DLD1 (cell line): ENCODE measurements at regions not wholly inside any gene's neighbourhood (a gene's known extent, or its start where the extent isn't known, plus 50 kb on each side); places are given as distances from the start of the nearest gene placed in this dataset.

Experiments used
- in situ Hi-C: cut with HindIII; loops from 2 replicates; pipeline ENCODE4 v1.10.0; 2017; ENCODE audit warnings: low sequenced_read_pairs

DNA sequence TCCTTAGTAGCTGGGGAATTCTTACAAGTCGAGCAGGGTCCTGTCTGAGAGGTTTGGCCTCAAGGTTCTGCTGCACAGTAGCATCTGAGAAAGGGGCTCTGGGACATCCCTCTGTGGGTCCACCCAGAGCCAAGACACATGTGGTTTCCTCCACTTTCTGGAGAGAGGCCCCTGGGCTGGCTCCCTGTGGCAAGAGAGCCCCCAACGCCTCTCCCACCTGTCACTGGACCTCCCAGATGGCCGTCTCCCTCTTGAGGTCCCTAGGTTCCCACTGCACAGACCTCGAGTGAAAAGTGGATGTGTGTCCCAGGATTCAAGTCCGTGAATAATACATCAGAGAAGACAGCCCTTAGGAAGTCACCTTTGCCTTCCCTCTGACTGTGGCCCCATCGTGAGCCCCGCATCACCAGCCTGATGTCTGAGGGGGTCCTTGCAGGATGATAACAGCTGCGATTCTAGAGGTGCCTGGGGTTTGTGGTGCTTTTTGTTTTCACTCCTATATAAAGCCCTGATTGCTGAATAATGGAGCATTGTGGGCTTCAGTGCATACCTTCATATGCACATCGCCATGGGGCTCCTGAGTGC is 319.0 kb downstream of the GLRX3 start:
- in situ Hi-C loops: no loop called here

DNA sequence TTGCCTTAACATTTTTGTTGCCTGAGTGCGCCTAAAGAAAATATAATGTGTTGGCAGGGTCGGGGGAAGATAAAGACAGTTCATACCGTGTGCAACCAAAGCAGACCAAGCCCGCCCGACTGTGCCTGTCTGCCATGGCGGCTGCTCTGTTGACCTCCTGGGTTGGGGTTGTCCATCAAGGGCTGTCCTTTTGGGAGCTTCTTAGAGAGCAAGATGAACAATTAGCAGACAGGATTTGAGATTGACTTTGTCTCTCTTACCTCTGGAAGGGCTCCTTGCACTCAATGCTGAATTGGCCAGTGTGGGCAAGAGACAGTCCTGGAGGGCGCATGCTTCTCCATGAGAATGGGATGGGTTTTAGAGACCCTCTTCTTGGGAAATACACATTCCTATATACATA is 319.6 kb downstream of the GLRX3 start:
- in situ Hi-C loops: no loop called here

DNA sequence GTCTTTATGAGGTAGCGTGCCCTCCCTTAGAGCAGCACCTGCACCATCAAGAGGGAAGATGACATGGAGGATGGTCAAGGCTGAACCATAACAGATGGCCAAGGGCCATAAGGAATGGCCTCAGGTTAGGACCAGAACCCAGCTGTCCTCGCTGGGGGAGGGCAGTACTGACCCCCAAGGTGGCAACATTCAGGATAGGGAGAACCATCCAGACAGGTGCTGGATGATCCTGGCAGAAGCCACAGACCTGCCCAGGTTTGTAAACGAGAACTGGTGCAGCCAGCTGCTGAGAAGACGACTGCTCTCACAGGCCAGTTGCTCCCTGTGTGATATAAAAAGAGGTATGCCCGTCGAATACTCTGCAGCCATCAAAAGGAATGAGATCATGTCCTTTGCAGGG is 320.4 kb downstream of the GLRX3 start:
- in situ Hi-C loops: no loop called here

DNA sequence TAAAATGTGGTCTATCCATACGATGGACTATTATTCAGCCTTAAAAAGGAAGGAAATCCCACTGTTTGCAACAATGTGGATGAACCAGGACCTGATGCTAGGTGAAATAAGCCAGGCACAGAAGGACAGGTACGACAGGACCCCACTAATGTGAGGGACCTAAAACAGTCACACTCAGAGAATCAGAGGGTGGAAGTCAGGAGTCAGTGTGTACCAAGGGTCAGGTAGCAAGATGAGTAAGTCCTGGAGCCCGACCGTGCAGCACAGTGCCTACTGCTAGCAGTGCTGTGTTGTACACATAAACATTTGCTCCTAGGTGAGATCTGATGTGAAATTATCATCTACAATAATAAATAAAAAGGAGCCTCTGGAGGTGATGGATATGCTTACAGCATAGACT is 322.3 kb downstream of the GLRX3 start:
- in situ Hi-C loops: no loop called here

DNA sequence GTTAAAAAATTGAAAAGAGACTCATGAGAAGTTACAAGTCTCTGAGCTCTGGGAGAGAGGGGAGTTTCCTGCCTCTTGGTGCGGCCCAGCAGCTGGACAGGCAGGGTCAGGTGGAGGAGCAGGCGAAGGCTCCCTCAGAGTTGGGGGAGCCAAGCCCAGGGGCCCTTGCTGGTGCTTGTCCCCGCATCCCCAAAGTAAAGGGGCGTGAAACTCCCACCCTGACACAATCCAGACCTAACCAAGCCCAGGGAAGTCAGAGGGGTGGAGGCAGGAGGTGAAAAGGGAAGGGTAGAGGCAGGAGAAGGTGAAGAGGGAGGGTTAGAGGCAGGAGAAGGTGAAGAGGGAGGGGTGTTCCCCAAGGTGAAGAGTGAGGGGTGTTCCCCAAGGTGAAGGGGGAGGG is 322.8 kb downstream of the GLRX3 start:
- in situ Hi-C loops: no loop called here

DNA sequence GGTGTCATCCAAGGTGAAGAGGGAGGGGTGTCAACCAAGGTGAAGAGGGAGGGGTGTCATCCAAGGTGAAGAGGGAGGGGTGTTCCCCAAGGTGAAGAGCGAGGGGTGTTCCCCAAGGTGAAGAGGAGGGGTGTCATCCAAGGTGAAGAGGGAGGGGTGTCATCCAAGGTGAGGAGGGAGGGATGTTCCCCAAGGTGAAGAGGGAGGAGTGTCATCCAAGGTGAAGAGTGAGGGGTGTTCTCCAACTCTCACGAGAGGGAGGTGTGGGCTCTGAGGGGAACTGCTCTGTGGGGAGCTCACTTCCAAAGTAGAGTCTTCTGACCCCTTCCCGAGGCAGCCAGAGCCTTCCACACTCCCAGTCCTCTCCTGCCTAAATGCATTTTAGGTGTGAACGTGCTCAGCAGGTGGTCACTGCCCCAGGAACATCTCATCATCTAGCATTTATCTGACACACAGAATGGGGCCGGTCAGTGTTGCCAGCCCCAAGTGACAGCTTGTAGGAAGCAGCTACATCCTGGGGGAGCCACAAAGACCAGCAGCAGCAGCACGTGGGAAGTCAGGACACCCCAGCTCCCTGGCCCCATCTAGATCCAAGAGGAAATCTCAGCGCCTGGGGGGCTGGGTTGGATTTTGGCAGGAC is 323.8 kb downstream of the GLRX3 start:
- in situ Hi-C loops: no loop called here

DNA sequence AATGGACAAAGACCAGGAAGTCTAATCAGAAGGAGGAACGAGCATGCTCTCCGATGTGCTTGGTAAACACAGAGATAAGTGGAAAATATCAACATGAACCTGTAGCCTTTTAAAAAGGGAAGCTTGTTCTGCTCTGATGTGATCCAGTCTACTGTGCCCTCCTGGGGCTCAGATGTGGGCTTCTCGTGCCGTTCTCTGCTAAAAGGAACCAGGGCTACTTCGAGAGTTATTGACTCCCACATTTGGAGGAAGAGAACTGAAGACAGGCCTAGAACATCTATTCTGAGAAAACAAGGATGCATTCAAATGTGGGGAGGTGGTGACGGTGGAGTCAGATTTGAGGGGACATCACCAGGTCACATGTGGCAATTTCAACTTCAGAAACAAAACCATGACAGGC is 325.4 kb downstream of the GLRX3 start:
- in situ Hi-C loops: no loop called here

DNA sequence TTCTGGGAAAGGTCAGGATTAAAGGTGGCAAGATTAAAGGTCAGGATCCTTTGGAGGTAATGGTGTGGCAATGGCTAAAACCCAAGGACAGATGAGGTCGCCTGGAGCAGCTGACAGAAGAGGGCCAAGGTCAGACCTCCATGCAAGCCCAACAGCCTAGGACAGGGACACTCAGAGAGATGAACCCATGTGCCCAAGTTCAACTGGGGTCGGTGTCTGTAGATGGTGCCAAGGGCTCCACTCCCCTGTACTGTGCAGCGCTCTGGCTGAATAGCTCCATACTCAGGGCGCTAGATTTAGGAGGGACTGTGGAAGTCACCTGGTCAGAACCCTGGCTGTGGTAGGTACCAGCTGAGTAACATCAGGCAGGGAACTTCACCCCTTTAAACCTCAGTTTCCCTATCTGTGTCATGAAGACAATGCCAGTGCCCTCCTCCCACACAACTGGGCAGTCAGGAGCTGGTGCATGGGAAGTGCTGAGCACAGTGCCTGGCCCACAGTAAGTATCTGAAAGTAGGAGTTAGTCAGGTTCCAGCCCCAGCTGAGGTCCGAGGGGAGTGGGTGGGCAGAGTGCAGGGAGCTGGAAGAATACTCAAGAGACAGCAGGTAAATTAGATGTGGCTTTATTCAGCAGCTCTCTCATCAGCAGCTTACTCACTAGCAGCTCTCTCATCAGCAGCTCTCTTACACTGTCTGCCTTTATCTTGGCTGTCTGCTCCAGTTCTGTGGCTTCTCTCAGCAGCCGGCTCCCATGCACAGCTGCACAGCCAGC is 327.1 kb downstream of the GLRX3 start:
- in situ Hi-C loops: no loop called here

DNA sequence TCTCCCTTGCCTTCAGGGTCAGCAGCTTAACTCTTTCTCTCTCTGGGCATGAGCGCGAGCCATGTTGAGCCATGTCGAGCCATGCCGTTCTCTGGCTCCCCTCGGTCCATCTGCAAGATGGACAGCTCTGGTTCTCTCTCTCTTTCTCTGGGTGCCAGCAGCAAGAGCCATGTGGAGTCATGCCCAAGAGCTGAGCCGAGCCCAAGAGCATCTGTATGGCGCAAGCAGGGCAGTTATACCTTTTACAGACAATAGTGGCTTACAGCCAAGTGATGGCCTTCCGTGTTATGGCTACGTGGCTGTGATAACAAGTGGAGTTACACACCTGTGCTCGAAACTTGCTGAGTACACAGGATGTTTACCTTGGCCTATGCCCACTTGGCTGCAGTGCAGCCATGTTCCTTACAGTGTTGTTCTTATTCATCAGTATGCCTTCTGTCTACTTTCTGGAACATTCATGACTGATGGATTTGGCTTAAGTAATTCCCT is 327.7 kb downstream of the GLRX3 start:
- in situ Hi-C loops: no loop called here

DNA sequence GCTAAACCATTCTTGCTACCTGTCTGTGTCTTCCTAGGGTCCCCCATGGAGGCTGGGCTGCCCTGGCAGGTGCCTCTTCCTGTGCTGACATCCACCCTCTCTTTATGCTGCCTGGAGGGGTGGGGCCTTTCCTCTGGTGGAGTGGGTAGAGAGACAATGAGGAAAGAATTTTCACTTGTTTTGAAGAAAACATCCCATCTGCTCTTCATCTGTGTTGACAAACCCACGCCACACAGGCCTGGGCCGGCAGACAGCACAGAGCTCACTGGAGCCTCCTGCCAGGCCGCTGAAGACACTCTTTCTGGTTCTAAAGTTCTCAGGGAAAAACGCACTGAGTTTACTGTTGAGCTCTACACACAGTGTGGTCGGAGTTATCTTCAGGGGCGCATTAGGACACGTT is 328.2 kb downstream of the GLRX3 start:
- in situ Hi-C loops: no loop called here

DNA sequence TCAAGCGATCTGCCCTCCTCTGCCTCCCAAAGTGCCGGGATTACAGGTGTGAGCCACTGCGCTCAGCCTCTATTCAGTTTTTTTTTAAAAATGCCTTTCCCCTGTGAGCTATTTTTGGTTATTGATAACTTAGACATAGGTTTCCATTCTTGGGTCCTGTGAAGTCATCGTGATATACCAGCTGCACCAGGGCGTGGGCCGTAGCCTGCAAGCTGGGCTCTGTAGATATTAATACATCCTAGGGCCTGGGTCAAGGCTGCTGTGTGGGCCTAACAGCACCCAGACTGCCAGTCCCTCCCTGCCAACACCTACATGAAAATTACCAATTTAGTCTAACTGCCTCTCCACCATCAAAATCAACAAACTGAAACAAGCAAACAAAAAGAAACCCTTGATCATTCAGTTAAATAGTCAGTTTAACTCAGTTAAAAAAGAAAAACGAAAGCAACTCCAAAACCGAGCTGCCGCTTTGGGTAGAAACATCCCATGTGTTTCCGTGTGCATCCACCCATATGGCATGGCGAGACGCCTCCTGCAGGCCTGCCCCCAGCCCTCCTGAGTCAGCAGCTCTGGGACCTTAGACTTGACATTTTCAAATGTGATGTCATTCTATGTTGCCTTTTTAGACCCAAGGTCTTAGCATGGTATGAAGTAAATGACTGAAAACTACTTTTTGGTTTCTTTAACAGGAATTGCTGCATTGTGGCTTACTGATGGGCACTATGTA is 330.2 kb downstream of the GLRX3 start:
- in situ Hi-C loops: no loop called here

DNA sequence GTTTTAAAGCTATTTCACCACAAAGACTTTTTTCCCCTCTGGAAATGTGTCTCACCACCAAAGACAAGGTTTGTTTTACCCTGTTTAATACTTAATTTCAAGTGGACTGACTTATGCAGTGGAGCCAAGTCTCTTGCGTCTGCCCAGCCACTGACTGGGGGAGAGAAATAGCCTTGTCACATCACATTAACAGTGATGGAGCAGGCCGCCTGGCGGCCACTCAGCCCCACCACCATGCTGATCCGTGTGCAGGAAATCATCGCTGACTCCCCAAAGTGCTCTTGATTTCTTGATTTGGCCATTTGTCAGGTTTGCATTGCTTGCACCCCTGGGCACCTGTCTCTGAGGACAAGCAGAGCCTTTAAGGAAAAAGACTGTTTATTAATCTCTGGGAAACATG is 334.1 kb downstream of the GLRX3 start:
- in situ Hi-C loops: no loop called here

DNA sequence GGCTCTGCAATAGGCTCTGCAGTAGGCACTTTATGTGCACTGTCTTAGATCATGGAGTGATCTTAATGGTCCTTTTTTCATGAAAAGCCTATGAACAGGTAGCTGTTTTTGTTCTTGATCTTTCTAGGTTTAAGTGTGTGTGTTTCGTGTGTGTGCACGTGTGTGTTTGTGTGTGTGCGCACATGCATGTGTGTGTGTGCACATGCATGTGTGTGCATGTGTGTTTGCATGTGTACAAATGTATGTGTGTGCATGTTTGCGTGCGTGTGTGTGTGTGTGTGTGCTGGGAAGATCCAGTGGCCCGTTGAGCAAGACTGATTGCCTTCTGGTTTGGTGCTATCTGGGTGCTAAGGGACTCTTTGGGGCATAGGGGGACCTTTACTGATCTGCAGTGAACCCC is 334.8 kb downstream of the GLRX3 start:
- in situ Hi-C loops: no loop called here

DNA sequence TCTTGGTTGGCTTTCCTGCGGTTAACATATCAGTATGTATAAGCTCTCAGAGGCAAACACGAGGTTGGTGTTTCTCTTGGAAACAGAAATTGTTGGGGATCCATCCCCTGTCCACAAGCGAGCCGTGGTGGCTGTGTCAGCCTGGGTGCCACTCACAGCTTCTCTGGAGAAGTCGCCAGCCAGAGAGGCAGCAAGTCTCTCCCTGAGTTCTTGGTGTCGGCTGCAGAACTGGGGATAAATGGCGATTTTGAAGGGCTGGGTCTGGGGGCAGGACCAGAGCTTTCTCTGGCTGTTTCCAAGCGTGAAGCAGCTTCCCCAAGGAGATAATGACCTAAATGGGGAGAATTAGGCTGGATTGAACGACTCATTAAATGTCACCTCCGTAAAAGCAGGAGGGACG is 335.3 kb downstream of the GLRX3 start:
- in situ Hi-C loops: no loop called here

DNA sequence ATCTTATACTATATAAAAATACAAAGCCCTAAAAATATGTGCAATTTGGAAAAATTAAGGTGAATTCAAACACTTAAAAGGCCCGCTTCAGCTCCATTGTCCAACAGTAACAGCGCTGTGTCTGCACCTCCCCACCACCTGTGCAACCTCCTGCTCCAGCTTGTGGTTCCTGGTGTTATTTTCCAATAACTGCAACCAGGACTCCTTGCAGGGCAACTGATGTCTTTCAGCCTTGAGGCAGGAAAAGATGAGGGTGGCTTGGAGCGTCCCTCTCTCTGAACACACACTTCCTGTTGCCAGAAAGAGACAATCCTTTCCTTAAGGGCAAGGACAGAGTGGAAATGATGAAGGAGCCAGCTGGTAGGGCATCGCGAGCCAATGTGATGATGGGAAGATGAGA is 336.0 kb downstream of the GLRX3 start:
- in situ Hi-C loops: no loop called here

DNA sequence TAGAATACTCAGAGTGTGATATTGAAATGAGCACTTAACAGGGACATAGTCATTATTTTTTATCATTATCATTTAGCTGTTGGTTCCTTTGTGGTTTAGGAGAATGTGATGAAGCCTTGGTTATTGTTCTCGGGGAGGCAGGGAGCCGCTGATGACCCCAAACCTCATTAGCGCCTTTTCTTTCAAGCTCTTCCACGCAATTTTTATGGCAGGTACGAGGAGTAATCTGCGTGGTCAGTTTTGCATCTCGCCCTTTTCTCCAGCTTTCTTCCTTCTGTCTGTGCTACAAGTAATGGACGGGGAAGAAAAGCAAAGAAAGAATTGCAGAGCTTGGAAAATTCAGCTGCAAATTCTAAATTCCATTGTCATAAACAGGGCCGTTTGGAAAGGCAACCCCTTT is 338.4 kb downstream of the GLRX3 start:
- in situ Hi-C loops: no loop called here

DNA sequence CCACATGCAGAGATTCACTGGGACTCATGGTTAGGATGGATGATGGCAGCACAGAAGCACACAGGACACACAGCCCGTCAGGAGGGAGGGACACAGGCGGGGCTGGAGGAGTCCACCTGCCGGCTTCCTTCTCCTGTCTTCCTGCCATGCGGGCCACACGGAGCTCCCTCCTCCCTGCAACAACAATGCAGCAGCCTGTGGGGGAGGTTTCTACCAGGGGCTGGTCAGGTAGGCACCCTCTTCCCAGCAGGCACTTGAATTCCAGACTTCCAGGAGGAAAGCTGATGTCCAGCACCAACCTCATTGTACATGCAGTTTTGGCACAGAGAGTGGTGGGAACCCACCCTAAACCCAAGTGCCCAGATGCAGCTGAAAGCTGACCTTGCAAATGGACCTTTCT is 341.2 kb downstream of the GLRX3 start:
- in situ Hi-C loops: no loop called here

DNA sequence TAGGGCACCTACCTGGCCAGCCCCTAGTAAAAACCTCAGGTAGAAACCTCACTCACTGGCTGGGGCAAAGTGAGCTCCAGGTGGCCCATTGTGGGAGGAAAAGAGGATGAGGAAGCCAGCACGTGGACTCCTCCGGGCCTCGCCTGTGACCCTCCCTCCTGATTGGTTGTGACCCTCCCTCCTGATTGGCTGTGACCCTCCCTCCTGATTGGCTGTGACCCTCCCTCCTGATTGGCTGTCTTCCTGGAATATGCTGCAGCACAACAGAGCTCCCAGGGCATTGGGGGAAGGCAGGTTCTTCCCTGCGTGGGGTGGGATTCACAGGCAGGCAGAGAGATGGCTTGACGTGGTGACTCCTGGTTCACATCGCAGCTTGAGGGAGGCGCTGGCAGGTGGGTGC is 343.0 kb downstream of the GLRX3 start:
- in situ Hi-C loops: no loop called here

DNA sequence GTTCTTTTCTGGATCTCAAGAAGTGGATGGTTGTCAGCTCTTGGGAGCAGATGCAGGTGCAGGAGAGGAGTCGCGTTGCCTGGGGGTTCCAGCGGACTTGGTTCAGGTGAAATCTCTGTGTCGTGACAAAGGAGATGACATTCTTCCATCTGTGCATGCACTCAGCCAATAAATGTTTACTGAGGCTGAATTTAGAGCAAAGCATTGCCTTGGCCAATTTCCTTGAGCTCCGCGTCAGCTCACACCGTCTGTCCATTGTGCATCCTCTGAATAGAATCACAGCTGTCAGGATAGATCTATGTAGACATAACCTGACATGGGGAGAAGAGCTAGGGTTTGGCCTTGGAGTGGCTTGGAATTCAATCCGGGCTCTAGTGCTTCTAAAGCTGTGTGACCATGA is 343.7 kb downstream of the GLRX3 start:
- in situ Hi-C loops: no loop called here

DNA sequence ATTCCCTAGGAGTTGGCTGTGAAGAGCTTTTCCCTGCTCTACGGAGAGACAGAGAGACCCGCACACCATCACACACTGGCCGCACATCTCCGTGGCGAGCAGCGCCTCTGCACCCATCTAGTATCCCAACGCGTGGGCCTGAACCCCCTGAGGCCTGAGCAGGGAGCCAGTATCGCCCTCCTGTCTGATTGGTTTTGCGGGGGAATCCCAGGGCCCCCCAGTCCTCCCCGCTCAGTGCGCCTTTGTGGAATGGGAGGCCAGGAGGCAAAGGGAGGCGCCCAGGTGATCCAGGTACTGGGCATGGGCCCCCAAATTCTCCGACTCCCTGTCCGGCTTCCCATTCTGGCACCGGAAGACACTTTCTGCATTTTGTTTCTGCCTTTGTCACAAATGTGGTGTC is 344.3 kb downstream of the GLRX3 start:
- in situ Hi-C loops: no loop called here

DNA sequence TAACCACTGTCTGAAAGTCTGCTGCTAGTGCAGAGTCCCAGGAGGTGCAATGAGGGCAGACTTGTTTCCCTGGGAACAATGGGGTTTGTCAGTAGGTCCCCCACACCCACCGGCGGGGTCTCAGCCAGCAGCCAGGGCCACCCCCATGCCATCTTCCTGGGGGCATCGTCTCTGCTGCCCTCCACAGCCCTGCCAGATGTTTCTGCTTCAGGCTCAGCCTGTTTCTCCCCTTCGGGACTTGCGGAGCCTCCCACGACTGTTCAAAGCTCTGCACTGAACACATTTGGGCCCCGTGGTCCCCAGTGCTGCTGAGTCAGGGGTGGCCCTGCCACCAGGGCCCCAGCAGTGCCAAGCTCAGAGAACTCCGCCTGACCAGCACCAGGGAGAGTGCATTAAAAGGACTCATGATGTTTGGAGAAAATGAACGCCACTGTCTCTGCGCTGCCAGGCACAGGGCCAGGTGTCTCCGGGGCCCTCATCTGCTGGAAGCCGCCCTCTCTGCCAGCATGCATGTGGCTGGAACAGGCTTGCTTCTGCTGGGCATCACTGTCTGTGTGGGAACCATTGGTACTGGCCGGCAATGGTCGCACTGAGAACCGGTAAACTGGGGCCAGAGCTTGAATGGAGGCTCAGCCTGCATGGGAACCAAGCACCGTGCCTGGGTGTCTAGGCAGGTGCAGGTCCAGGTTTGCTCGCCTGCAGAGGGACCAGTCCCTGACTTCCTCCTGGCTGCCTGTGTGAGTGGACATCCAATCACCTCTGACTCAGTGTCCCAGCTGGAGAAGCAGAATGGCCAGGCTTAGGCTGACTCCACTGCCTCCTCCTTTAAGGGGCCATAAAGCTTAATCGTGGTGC is 345.1 kb downstream of the GLRX3 start:
- in situ Hi-C loops: no loop called here
